H1 (cell line): ENCODE measurements at regions not wholly inside any gene's neighbourhood (a gene's known extent, or its start where the extent isn't known, plus 50 kb on each side); places are given as distances from the start of the nearest gene placed in this dataset.

Source experiments
- CHD2 ChIP-seq: IDR thresholded peaks from 2 replicates; pipeline ENCODE4 v1.6.1; 2012; ENCODE audit warnings: low read length, improper control_type of control experiment
- JUN ChIP-seq: IDR thresholded peaks from 2 replicates; pipeline ENCODE4 v1.6.1; 2011; ENCODE audit warnings: low read depth, mild to moderate bottlenecking, improper control_type of control experiment, low read length
- TF ChIP-seq, protein P1 (sequence below): IDR thresholded peaks from 2 replicates; pipeline ENCODE4 v1.6.1; 2011; ENCODE audit warnings: low read depth, mild to moderate bottlenecking, low read length; ENCODE audit not compliant: insufficient read depth

DNA sequence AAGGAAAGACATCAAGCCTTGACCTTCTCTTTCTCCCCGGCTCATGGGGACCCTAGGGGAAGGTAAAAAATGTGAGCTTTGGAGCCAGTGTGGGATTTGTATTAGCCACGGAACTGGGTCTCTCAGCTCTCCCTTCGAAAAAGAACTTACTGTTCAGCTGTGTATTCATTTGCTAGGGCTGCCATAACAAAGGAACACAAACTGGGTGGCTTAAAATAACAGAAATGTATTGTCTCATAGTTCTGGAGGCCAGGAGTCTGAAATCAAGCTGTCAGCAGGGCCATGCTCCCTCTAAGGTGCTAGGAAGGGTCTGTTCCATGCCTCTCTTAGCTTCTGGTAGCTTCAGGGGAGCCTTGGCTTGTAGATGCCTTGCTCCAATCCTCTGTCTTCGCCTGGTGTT, 83.5 kb upstream of the SLC2A1 start (continued):
- TF ChIP-seq, protein P1, sequence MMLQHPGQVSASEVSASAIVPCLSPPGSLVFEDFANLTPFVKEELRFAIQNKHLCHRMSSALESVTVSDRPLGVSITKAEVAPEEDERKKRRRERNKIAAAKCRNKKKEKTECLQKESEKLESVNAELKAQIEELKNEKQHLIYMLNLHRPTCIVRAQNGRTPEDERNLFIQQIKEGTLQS: no peak
- TF ChIP-seq JUN (no peak), CHD2 (no peak)
